ENCODE measurements at regions not wholly inside any gene's neighbourhood (a gene's known extent, or its start where the extent isn't known, plus 50 kb on each side); places are given as distances from the start of the nearest gene placed in this dataset.

DNA sequence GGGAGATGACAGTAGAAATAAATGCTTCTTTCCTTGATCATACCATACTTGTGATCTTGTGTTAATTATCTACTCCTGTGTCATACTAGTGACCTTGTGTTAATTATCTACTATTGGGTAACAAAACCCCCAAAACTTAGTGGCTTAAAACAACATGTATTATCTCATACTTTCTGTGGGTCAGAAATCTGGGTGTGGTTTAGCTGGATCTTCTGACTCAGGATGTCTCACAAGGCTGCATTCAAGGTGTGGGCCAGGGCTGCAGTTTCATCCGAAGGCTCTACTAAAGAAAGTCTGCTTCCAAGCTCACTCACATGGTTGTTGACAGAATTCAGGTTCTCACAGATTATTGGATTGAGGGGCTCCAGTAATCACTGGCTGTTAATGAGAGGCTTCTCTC, 70.3 kb upstream of the NDP start:
- TF ChIP-seq, protein P1, sequence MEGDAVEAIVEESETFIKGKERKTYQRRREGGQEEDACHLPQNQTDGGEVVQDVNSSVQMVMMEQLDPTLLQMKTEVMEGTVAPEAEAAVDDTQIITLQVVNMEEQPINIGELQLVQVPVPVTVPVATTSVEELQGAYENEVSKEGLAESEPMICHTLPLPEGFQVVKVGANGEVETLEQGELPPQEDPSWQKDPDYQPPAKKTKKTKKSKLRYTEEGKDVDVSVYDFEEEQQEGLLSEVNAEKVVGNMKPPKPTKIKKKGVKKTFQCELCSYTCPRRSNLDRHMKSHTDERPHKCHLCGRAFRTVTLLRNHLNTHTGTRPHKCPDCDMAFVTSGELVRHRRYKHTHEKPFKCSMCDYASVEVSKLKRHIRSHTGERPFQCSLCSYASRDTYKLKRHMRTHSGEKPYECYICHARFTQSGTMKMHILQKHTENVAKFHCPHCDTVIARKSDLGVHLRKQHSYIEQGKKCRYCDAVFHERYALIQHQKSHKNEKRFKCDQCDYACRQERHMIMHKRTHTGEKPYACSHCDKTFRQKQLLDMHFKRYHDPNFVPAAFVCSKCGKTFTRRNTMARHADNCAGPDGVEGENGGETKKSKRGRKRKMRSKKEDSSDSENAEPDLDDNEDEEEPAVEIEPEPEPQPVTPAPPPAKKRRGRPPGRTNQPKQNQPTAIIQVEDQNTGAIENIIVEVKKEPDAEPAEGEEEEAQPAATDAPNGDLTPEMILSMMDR (IDR thresholded peaks at IDR 0.05 in 2 of 3, conservative IDR thresholded peaks at IDR 0.05 in 1 of 3; ENCODE audit: borderline replicate concordance in 1 of 3, insufficient read depth in 1 of 3, low read depth in 2 of 3, low read length in 2 of 3): no peak
- TF ChIP-seq POLR2AphosphoS5 (IDR thresholded peaks at IDR 0.05; ENCODE audit: low read depth, low read length) (no peak), CEBPB (IDR thresholded peaks at IDR 0.05; ENCODE audit: low read depth) (no peak), SRF (IDR thresholded peaks at IDR 0.05; ENCODE audit: low read depth) (no peak), ZFX (IDR thresholded peaks at IDR 0.05) (no peak), POLR2A (IDR thresholded peaks at IDR 0.05; ENCODE audit: borderline replicate concordance, extremely low read depth, insufficient read depth, insufficient read length) (no peak)
